Spleen (tissue), 11 donors: ENCODE measurements at regions not wholly inside any gene's neighbourhood (a gene's known extent, or its start where the extent isn't known, plus 50 kb on each side); places are given as distances from the start of the nearest gene placed in this dataset.

ENCODE experiments used
- DNase-seq: peaks from one replicate; pipeline ENCODE4 v3.0.0-alpha.2; 2020
- H3K27ac ChIP-seq, 8 donors: fragments of 200-600 bp; sonication (generic) in 7 of 8; 1 replicate in 4 of 8; 2 replicates in 4 of 8; pipeline versions ENCODE4 v1.5.0 to v1.8.0; 2016 to 2021; ENCODE audit warnings: inconsistent platforms in 4 of 8, mild to moderate bottlenecking in 4 of 8, moderate library complexity in 1 of 8
- H3K27me3 ChIP-seq, 7 donors: fragments of 200-600 bp; sonication (generic) in 6 of 7; replicated peaks in 1 of 7; 1 replicate in 4 of 7; 2 replicates in 3 of 7; pipeline versions ENCODE4 v1.5.0 to v1.8.0; 2016 to 2021; ENCODE audit warnings: inconsistent platforms in 3 of 7, mild to moderate bottlenecking in 1 of 7
- H3K36me3 ChIP-seq, 6 donors: fragments of 200-600 bp; sonication (generic) in 5 of 6; 1 replicate in 4 of 6; 2 replicates in 2 of 6; pipeline versions ENCODE4 v1.5.0 to v1.8.0; 2016 to 2021; ENCODE audit warnings: inconsistent platforms in 2 of 6
- H3K4me1 ChIP-seq, 6 donors: fragments of 200-600 bp; sonication (generic) in 5 of 6; 1 replicate in 3 of 6; 2 replicates in 3 of 6; pipeline versions ENCODE4 v1.5.0 to v1.8.0; 2016 to 2021; ENCODE audit warnings: inconsistent platforms in 3 of 6
- H3K4me3 ChIP-seq, 8 donors: fragments of 200-600 bp; sonication (generic) in 7 of 8; 1 replicate in 4 of 8; 2 replicates in 4 of 8; pipeline versions ENCODE4 v1.5.0 to v1.8.0; 2016 to 2021; ENCODE audit warnings: inconsistent platforms in 4 of 8, mild to moderate bottlenecking in 4 of 8, moderate library complexity in 2 of 8
- H3K9me3 ChIP-seq, 8 donors: fragments of 200-600 bp; sonication (generic) in 7 of 8; 1 replicate in 4 of 8; 2 replicates in 4 of 8; pipeline versions ENCODE4 v1.5.0 to v1.8.0; 2016 to 2021; ENCODE audit warnings: inconsistent platforms in 4 of 8
- POLR2A ChIP-seq, 3 donors: fragments of 450-650 bp; IDR thresholded peaks; one replicate each; pipeline ENCODE4 v1.5.1; 2017; ENCODE audit warnings: antibody characterized with exemption in 3 of 3, mild to moderate bottlenecking in 1 of 3
- POLR2AphosphoS5 ChIP-seq, 3 donors: sonication (generic); formaldehyde crosslinking; IDR thresholded peaks; one replicate each; pipeline ENCODE4 v1.5.1; 2017; ENCODE audit warnings: antibody characterized with exemption in 3 of 3
- WGBS, 5 donors: extraction: QIAGEN DNeasy Blood & Tissue Kit in 3 of 5; methylation state at CpG; one replicate each; pipeline versions ENCODE4 v1.1.5 to v1.1.7; 2013 to 2018; 5-methylcytosine and 5-hydroxymethylcytosine counted together
- intact Hi-C: fragments of 100-400 bp; cut with DNase I; formaldehyde crosslinking; loops from one replicate; pipeline ENCODE4 v1.15.0; 2023; ENCODE audit warnings: low total_unique reads
- TF ChIP-seq, protein P1 (sequence below), 11 experiments: fragments of 200-600 bp in 7 of 11; fragments of 450-650 bp in 4 of 11; sonication (generic) in 4 of 11; IDR thresholded peaks in 8 of 11; conservative IDR thresholded peaks in 3 of 11; 1 replicate in 7 of 11; 2 replicates in 4 of 11; pipeline versions ENCODE4 v1.4.0 to v1.8.0; 2016 to 2021; ENCODE audit warnings: antibody characterized with exemption in 11 of 11, inconsistent platforms in 4 of 11, mild to moderate bottlenecking in 1 of 11
- donor health status: healthy with polysubstance abuse.
- donor health status: DM: no; HTN: no; CAD: no; lungs with moderate emphysema.
- donor health status: DM: no; HTN: no; CAD: no.
- donor health status: Bipolar disorder and iron deficiency.
- donor health status: healthy.
- donor health status: DM: no; HTN: no; CAD: no.
- donor health status: DM: yes; HTN: yes; CAD: no.

DNA sequence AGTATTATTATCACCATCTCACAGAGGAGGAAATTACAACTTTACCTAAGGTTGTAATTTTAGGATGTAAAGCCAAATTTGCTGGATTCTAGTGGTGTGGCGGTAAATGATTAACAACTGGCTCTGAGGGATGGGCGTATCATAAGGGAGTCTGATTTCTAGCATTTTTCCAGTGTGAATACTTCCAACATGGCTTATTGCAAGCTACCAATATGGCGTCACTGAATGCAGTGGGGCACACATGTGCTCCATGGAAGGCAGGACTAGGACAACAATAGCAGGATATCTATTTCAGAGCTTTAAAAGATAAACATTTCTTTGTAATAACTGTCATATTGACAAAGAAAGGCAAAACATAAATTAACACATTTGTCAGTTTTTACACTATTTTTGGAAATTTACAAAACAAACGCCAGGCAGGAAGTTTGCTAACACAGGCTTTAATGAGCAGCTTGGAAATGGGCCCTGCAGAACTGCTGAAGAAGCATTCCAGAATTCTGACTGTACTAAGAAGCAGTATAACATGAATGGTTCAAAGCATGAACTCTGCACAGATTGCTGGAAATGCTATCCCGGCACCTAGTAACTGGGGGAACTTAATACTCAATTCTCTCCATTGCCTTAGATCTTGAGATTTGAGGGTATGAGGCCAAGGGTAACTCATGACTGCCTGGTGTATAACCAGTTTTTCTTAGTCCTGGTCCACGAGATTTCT is 439.3 kb upstream of the MAP2 start:
- no peak for DNase-seq
- H3K27ac ChIP-seq = peak overlapping the region in 6 of 8 donors; percentile 0 to 65 (median 46)
- WGBS, 5 donors = 64 to 74% (median 66%) methylated on average over 6 of the region's 6 CpGs

DNA sequence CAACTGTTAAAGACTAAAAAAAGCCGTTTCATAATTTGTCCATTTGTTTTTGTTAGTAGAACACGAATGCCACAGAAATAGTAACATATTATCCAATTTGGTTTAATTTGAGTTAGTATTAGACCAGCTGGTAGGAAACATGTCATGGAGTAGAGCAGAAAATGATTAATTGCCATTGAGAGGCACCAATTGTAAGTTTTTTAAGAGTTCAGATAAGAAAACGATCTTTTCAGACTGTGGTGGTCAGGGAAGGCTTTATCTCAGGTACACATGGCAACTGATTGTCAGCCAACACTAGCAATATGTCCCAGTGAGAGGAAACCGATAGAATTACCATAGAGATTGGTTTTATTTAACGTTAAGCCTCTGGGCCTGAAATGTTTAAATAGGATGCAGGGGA is 438.2 kb upstream of the MAP2 start:
- Histone ChIP-seq H3K36me3 (no peaks in the 10 kb centered on the region), H3K9me3 (peaks cover 0 to 10% (median 2%) of the 10 kb centered on the region in 8 donors), H3K27ac (no peak overlapping the region), H3K27me3 (no peaks in the 10 kb centered on the region), H3K4me1 (no peaks in the 10 kb centered on the region), H3K4me3 (no peak overlapping the region)
- intact Hi-C loops = no loop called here
- TF ChIP-seq, protein P1, sequence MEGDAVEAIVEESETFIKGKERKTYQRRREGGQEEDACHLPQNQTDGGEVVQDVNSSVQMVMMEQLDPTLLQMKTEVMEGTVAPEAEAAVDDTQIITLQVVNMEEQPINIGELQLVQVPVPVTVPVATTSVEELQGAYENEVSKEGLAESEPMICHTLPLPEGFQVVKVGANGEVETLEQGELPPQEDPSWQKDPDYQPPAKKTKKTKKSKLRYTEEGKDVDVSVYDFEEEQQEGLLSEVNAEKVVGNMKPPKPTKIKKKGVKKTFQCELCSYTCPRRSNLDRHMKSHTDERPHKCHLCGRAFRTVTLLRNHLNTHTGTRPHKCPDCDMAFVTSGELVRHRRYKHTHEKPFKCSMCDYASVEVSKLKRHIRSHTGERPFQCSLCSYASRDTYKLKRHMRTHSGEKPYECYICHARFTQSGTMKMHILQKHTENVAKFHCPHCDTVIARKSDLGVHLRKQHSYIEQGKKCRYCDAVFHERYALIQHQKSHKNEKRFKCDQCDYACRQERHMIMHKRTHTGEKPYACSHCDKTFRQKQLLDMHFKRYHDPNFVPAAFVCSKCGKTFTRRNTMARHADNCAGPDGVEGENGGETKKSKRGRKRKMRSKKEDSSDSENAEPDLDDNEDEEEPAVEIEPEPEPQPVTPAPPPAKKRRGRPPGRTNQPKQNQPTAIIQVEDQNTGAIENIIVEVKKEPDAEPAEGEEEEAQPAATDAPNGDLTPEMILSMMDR (IDR thresholded peaks at IDR 0.05 in 8 of 11, conservative IDR thresholded peaks at IDR 0.05 in 3 of 11) = no peak
- TF ChIP-seq POLR2AphosphoS5 (IDR thresholded peaks at IDR 0.05) (no peak), POLR2A (IDR thresholded peaks at IDR 0.05) (no peak)
- WGBS, 5 donors = 17 to 33% (median 23%) methylated on average over 5 of the region's 5 CpGs
- DNase-seq = no peak

More for the DNA sequence above, 439.3 kb upstream of the MAP2 start:
- Histone ChIP-seq H3K27me3 (no peaks in the 10 kb centered on the region), H3K4me1 (no peaks in the 10 kb centered on the region), H3K9me3 (peaks cover 0 to 8% (median 2%) of the 10 kb centered on the region in 8 donors), H3K36me3 (no peaks in the 10 kb centered on the region), H3K4me3 (no peak overlapping the region)
- TF ChIP-seq POLR2AphosphoS5 (IDR thresholded peaks at IDR 0.05) = peak in 1 of 3 donors; percentile 6
- TF ChIP-seq, protein P1 (IDR thresholded peaks at IDR 0.05 in 8 of 11, conservative IDR thresholded peaks at IDR 0.05 in 3 of 11) = no peak
- intact Hi-C loops = no loop called here

DNA sequence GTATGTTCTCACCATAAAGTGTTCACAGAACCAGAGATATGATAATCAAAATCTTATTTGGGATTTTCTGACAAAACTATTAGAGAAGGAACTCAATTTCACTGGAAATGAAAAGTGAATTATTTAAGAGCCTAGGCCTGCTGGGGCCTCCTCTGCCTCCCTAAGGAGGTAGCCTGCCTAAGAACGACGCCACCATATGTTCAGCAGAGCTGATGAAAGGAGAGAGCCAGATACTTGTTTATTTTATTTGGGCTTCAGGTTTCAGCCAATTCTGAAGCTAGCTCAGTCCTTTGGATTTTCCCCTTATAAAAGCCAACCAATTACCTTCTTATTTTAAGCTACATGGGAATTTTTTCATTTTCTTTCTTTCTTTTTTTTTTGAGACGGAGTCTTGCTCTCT is 433.1 kb upstream of the MAP2 start:
- TF ChIP-seq, protein P1 (IDR thresholded peaks at IDR 0.05 in 8 of 11, conservative IDR thresholded peaks at IDR 0.05 in 3 of 11) = no peak
- TF ChIP-seq POLR2AphosphoS5 (IDR thresholded peaks at IDR 0.05) = no peak
- no peak for TF ChIP-seq POLR2A (IDR thresholded peaks at IDR 0.05)
- Histone ChIP-seq H3K27ac (no peak overlapping the region), H3K27me3 (no peaks in the 10 kb centered on the region), H3K4me1 (no peaks in the 10 kb centered on the region), H3K36me3 (no peaks in the 10 kb centered on the region), H3K9me3 (peaks cover 0 to 19% (median 6%) of the 10 kb centered on the region in 8 donors), H3K4me3 (no peak overlapping the region)
- 79 to 95% (median 84%) methylated on average over 3 of the region's 3 CpGs for whole genome bisulfite sequencing, 5 donors
- no peak for DNase-seq
- intact Hi-C loops = no loop called here

DNA sequence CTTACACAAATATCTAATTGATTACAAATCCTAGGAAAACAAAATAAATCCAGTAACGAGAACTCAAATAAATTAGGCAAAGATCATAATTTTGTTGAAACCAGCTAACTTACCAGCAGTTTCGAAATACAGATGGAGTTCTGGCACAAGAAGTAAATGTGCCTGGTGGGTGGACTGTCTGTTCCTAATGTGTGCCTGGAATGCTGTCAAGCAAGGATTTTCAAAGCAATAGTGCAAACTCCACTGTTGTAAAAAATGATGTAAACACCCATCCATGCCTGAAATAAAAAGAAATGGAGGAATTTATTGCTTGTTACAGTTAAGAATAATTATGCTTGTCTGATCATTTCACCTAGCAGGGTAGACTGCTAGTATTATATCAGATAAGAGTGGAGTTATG is 423.9 kb upstream of the MAP2 start:
- intact Hi-C loops = no loop called here
- WGBS, 5 donors = 48 to 80% (median 61%) methylated on average over 2 of the region's 2 CpGs
- no peaks in the 10 kb centered on the region for H3K27me3 ChIP-seq
- no peak for DNase-seq
- no peaks in the 10 kb centered on the region for H3K4me1 ChIP-seq
- no peak overlapping the region for H3K4me3 ChIP-seq
- H3K27ac ChIP-seq = no peak overlapping the region
- TF ChIP-seq, protein P1 (IDR thresholded peaks at IDR 0.05 in 8 of 11, conservative IDR thresholded peaks at IDR 0.05 in 3 of 11) = no peak
- TF ChIP-seq POLR2AphosphoS5 (IDR thresholded peaks at IDR 0.05) (no peak), POLR2A (IDR thresholded peaks at IDR 0.05) (no peak)
- H3K9me3 ChIP-seq = peaks cover 0 to 27% (median 8%) of the 10 kb centered on the region in 8 donors
- no peaks in the 10 kb centered on the region for H3K36me3 ChIP-seq
